ENCODE measurements at regions not wholly inside any gene's neighbourhood (a gene's known extent, or its start where the extent isn't known, plus 50 kb on each side); places are given as distances from the start of the nearest gene placed in this dataset.

DNA sequence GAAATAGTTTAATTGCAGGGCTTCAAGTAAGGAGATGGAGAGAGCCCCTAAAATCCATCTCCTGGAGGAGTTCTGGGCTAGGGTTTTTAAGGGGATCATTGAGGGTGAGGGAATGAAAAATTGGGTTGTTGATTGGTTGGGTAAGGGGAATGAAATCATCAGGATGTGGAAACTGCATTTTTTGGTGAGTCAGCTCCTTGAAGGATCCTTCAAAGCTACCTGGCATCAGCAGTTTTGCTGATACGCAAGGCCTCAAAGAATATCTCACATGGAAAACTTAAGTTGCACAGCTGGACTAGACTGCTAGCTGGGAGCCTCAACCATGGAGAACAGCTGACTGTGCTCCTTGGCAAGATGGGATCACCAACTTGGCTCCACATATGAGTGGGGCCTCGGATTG is 136.7 kb downstream of the FGF10 start:
- TF ChIP-seq, protein P1, sequence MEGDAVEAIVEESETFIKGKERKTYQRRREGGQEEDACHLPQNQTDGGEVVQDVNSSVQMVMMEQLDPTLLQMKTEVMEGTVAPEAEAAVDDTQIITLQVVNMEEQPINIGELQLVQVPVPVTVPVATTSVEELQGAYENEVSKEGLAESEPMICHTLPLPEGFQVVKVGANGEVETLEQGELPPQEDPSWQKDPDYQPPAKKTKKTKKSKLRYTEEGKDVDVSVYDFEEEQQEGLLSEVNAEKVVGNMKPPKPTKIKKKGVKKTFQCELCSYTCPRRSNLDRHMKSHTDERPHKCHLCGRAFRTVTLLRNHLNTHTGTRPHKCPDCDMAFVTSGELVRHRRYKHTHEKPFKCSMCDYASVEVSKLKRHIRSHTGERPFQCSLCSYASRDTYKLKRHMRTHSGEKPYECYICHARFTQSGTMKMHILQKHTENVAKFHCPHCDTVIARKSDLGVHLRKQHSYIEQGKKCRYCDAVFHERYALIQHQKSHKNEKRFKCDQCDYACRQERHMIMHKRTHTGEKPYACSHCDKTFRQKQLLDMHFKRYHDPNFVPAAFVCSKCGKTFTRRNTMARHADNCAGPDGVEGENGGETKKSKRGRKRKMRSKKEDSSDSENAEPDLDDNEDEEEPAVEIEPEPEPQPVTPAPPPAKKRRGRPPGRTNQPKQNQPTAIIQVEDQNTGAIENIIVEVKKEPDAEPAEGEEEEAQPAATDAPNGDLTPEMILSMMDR (conservative IDR thresholded peaks at IDR 0.05; ENCODE audit: low read depth, low read length), result no peak
- no peak for DNase-seq (ENCODE audit: low read depth)
- no peak overlapping the region for H3K4me3 ChIP-seq (ENCODE audit: low read depth, low read length)

- DNase-seq (ENCODE audit: low read depth), result no peak
- TF ChIP-seq, protein P1 (conservative IDR thresholded peaks at IDR 0.05; ENCODE audit: low read depth, low read length), result no peak
- H3K4me3 ChIP-seq (ENCODE audit: low read depth, low read length), result no peak overlapping the region
These were observed 142.2 kb downstream of the FGF10 start for GRCh38 chr5:44246986-44247385.

GRCh38 chr5:44245935-44246334 is 143.3 kb downstream of the FGF10 start:
- no peak for DNase-seq (ENCODE audit: low read depth)
- H3K4me3 ChIP-seq (ENCODE audit: low read depth, low read length), result no peak overlapping the region
- TF ChIP-seq, protein P1 (conservative IDR thresholded peaks at IDR 0.05; ENCODE audit: low read depth, low read length), result no peak

- H3K4me3 ChIP-seq (ENCODE audit: low read depth, low read length), result no peak overlapping the region
- TF ChIP-seq, protein P1 (conservative IDR thresholded peaks at IDR 0.05; ENCODE audit: low read depth, low read length), result no peak
- no peak for DNase-seq (ENCODE audit: low read depth)
These were observed 146.4 kb downstream of the FGF10 start for GRCh38 chr5:44242791-44243190.

GRCh38 chr5:44236040-44236439 is 153.2 kb downstream of the FGF10 start:
- TF ChIP-seq, protein P1 (conservative IDR thresholded peaks at IDR 0.05; ENCODE audit: low read depth, low read length), result no peak
- H3K4me3 ChIP-seq (ENCODE audit: low read depth, low read length), result no peak overlapping the region
- DNase-seq (ENCODE audit: low read depth), result no peak

- H3K4me3 ChIP-seq (ENCODE audit: low read depth, low read length), result no peak overlapping the region
- TF ChIP-seq, protein P1 (conservative IDR thresholded peaks at IDR 0.05; ENCODE audit: low read depth, low read length), result no peak
These were observed 155.5 kb downstream of the FGF10 start for GRCh38 chr5:44233691-44234090.

DNA sequence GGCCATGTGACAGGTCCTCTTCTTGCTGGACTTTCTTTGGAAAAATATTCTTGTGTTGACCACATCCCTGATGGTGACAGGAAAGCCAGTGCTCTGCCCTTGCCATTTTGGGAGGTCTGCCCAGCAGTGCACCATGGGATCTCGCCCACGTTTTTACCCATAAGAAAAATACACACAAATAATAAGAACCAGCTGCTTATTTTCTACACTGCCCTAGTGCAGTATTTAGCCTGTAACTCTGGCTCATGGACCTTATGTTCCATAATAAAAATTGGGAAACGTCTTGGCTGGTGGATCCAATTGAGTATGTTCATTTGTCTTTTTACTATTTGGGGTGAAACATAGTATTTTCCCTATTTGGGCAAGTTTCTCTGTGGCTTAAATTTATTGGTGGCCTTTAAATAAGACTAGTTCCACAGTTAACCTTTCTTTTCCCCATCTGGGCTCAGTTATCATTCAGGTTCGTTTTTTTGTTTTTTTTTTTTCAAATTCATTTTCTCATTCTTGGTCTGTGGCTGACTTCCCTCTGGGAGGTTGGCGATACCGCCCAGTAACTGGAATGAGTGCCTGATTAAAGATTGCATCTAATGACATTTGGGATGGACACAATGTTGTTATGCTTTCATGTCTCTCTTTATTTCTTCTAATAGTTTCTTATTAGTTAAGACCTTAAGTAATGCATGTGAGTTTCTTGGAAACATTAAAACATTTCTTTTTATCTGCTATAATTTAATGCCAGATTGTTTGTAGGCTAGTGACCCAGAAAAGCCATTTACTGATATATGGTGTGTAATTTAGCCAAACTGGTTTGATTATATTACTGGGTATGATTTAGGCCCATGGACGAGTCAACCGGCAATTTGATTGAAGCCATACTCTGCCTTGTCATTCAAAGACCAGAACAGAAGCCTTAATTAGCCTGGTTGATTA is 163.7 kb downstream of the FGF10 start:
- H3K4me3 ChIP-seq (ENCODE audit: low read depth, low read length), result no peak overlapping the region
- DNase-seq (ENCODE audit: low read depth), result no peak

More at GRCh38 chr5:44233691-44234090, 155.5 kb downstream of the FGF10 start:
- DNase-seq (ENCODE audit: low read depth), result no peak

More for the DNA sequence above, 163.7 kb downstream of the FGF10 start:
- TF ChIP-seq, protein P1 (conservative IDR thresholded peaks at IDR 0.05; ENCODE audit: low read depth, low read length), result no peak
